ENCODE measurements at regions not wholly inside any gene's neighbourhood (a gene's known extent, or its start where the extent isn't known, plus 50 kb on each side); places are given as distances from the start of the nearest gene placed in this dataset.

- TF ChIP-seq CTCF (IDR thresholded peaks at IDR 0.05) (no peak), POLR2A (IDR thresholded peaks at IDR 0.05) (no peak)
Observed at GRCh38 chr4:11587797-11588196, 159.1 kb upstream of the HS3ST1 start.

Measured in sigmoid colon (tissue), 3 donors.